ENCODE measurements at regions not wholly inside any gene's neighbourhood (a gene's known extent, or its start where the extent isn't known, plus 50 kb on each side); places are given as distances from the start of the nearest gene placed in this dataset.

GRCh38 chr2:17051538-17051937 lies 385.9 kb upstream of the CYRIA start:
- Histone ChIP-seq H3K36me3 (ENCODE audit: low read depth) (no peaks in the 10 kb centered on the region), H3K4me2 (no peak overlapping the region), H2AFZ (no peak overlapping the region), H3K27ac (no peak overlapping the region), H3K27me3 (ENCODE audit: insufficient read depth, low read depth) (no peaks in the 10 kb centered on the region), H3K9me2 (ENCODE audit: insufficient read depth) (peaks cover 5% of the 10 kb centered on the region; the same call in 1 of the 2 replicates), H3K9me3 (ENCODE audit: insufficient read depth, low read depth) (no peaks in the 10 kb centered on the region), H3K4me1 (replicated peaks; ENCODE audit: insufficient read depth) (no peaks in the 10 kb centered on the region), H4K20me1 (ENCODE audit: insufficient read depth) (no peaks in the 10 kb centered on the region), H3K79me2 (ENCODE audit: low read depth) (no peaks in the 10 kb centered on the region), H3F3A (ENCODE audit: insufficient read depth, low read depth) (no peaks in the 10 kb centered on the region), H3K4me3 (no peak overlapping the region)
- no peak for TF ChIP-seq EZH2 (IDR thresholded peaks at IDR 0.05; ENCODE audit: low read depth)
- TF ChIP-seq CTCF (conservative IDR thresholded peaks at IDR 0.05) = no peak
- ChIA-PET POLR2A (ENCODE audit: unreplicated experiment) (no interaction called here), CTCF (no interaction called here)
- no TSS peak for BruUV-seq (replicated peaks)
- intact Hi-C loops (cut with micrococcal nuclease; ENCODE audit: unreplicated experiment) = no loop called here
- no peak for DNase-seq

GRCh38 chr2:17043173-17043572 lies 377.5 kb upstream of the CYRIA start:
- Histone ChIP-seq H3K27ac (0 out of 2 replicates have a peak overlapping the region, but pooled peaks have one; percentile 5), H3K4me3 (no peak overlapping the region), H3K4me1 (replicated peaks; ENCODE audit: insufficient read depth) (no peaks in the 10 kb centered on the region), H2AFZ (no peak overlapping the region), H3F3A (ENCODE audit: insufficient read depth, low read depth) (no peaks in the 10 kb centered on the region), H3K9me2 (ENCODE audit: insufficient read depth) (peaks cover 10% of the 10 kb centered on the region; the same call in 1 of the 2 replicates), H3K9me3 (ENCODE audit: insufficient read depth, low read depth) (no peaks in the 10 kb centered on the region), H4K20me1 (ENCODE audit: insufficient read depth) (no peaks in the 10 kb centered on the region), H3K79me2 (ENCODE audit: low read depth) (no peaks in the 10 kb centered on the region), H3K27me3 (ENCODE audit: insufficient read depth, low read depth) (no peaks in the 10 kb centered on the region), H3K4me2 (peak overlapping the region; percentile 13; the same call in 1 of the 2 replicates), H3K36me3 (ENCODE audit: low read depth) (no peaks in the 10 kb centered on the region)
- no TSS peak for BruUV-seq (replicated peaks)
- TF ChIP-seq CTCF (conservative IDR thresholded peaks at IDR 0.05) = no peak
- TF ChIP-seq EZH2 (IDR thresholded peaks at IDR 0.05; ENCODE audit: low read depth) = no peak
- DNase-seq = no peak
- ChIA-PET CTCF (no interaction called here), POLR2A (ENCODE audit: unreplicated experiment) (no interaction called here)
- intact Hi-C loops (cut with micrococcal nuclease; ENCODE audit: unreplicated experiment) = no loop called here

GRCh38 chr2:17036361-17036760 lies 370.7 kb upstream of the CYRIA start:
- Histone ChIP-seq H3K9me3 (ENCODE audit: insufficient read depth, low read depth) (no peaks in the 10 kb centered on the region), H3K4me2 (no peak overlapping the region), H3K4me1 (replicated peaks; ENCODE audit: insufficient read depth) (no peaks in the 10 kb centered on the region), H3K27ac (no peak overlapping the region), H3K79me2 (ENCODE audit: low read depth) (no peaks in the 10 kb centered on the region), H3F3A (ENCODE audit: insufficient read depth, low read depth) (no peaks in the 10 kb centered on the region), H2AFZ (no peak overlapping the region), H3K36me3 (ENCODE audit: low read depth) (no peaks in the 10 kb centered on the region), H3K4me3 (no peak overlapping the region), H3K9me2 (ENCODE audit: insufficient read depth) (0 out of 2 replicates have a peak, but pooled peaks cover under 1% of the 10 kb centered on the region), H3K27me3 (ENCODE audit: insufficient read depth, low read depth) (no peaks in the 10 kb centered on the region), H4K20me1 (ENCODE audit: insufficient read depth) (no peaks in the 10 kb centered on the region)
- no TSS peak for BruUV-seq (replicated peaks)
- no peak for DNase-seq
- ChIA-PET CTCF (no interaction called here), POLR2A (ENCODE audit: unreplicated experiment) (no interaction called here)
- intact Hi-C loops (cut with micrococcal nuclease; ENCODE audit: unreplicated experiment) = no loop called here
- TF ChIP-seq CTCF (conservative IDR thresholded peaks at IDR 0.05) (no peak), EZH2 (IDR thresholded peaks at IDR 0.05; ENCODE audit: low read depth) (no peak)

Data from PC-9 (cell line).